ENCODE measurements at regions not wholly inside any gene's neighbourhood (a gene's known extent, or its start where the extent isn't known, plus 50 kb on each side); places are given as distances from the start of the nearest gene placed in this dataset.
A peak's percentile ranks its signal among the peaks of the same experiment; 100 is the strongest.

GRCh38 chr11:19345519-19345847 lies 104.7 kb upstream of the E2F8 start:
- H3K4me1 ChIP-seq: peaks cover 0 to 26% (median 2%) of the 10 kb centered on the region in 4 donors
- TF ChIP-seq, protein P1, sequence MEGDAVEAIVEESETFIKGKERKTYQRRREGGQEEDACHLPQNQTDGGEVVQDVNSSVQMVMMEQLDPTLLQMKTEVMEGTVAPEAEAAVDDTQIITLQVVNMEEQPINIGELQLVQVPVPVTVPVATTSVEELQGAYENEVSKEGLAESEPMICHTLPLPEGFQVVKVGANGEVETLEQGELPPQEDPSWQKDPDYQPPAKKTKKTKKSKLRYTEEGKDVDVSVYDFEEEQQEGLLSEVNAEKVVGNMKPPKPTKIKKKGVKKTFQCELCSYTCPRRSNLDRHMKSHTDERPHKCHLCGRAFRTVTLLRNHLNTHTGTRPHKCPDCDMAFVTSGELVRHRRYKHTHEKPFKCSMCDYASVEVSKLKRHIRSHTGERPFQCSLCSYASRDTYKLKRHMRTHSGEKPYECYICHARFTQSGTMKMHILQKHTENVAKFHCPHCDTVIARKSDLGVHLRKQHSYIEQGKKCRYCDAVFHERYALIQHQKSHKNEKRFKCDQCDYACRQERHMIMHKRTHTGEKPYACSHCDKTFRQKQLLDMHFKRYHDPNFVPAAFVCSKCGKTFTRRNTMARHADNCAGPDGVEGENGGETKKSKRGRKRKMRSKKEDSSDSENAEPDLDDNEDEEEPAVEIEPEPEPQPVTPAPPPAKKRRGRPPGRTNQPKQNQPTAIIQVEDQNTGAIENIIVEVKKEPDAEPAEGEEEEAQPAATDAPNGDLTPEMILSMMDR (IDR thresholded peaks at IDR 0.05): no peak
- TF ChIP-seq POLR2A (IDR thresholded peaks at IDR 0.05) (no peak), EP300 (IDR thresholded peaks at IDR 0.05) (no peak)
- no peaks in the 10 kb centered on the region for H3K9me3 ChIP-seq
- 1 to 2% methylated on average over 22 to 29 of the region's 30 CpGs for WGBS, 2 donors
- H3K27me3 ChIP-seq: peaks cover 0 to 65% of the 10 kb centered on the region in 2 donors
- H3K27ac ChIP-seq: peak overlapping the region in 1 of 4 donors; percentile 57
- DNase-seq (ENCODE audit: low spot score in 2 of 2): no peak
- H3K36me3 ChIP-seq: no peaks in the 10 kb centered on the region
- H3K4me3 ChIP-seq: peak overlapping the region; percentile 25 to 59 (median 36)

DNA sequence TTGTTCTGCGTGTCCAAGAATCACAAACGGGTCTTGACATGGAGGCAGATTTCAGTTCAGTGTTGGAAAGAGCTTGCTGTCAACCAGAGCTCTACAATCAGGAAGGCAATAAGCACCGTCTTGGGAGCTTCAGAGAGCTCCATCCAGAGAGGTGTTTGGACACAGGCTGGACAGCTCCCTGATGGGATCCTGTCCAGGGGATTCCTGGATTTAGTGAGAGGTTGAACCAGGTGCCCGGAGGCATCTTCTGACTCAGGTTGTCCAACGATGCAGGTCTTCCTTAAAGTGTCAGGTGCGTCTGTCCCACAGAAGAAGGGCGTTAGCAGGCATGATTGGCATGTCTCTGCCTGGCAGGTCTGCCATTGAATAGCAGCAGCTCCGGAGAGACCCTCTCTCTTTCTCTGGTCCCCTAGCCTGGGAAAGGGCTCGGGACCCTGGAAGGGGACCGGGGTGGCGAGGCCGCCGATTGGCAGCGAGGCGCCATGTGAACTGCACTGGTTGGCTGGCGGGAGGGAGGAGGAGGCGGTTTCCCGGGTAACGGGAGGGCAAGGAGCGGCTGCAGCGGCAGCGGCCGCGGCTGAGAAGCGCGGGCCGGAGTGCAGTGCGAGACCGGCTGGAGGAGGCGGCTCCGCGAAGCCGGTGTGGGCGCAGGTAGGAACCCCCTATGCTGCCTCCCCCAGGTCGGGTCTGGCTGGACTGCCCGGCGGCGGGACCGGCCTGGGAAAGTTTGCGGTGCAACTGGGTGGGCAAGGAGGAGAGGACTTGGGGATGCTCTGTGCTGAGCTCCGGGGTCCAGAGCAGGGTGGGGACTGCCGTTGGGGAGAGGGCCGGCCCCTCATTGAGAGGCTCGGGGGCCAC lies 104.1 kb upstream of the E2F8 start:
- Histone ChIP-seq H3K36me3 (no peaks in the 10 kb centered on the region), H3K27ac (peak overlapping the region in 1 of 4 donors; percentile 57), H3K4me1 (peaks cover 0 to 26% (median 2%) of the 10 kb centered on the region in 4 donors), H3K27me3 (peaks cover 0 to 65% of the 10 kb centered on the region in 2 donors), H3K4me3 (peak overlapping the region; percentile 25 to 59 (median 36)), H3K9me3 (no peaks in the 10 kb centered on the region)
- no peak for DNase-seq (ENCODE audit: low spot score in 2 of 2)
- 11 to 29% methylated on average over 17 to 41 of the region's 44 CpGs for WGBS, 2 donors
- TF ChIP-seq POLR2A (IDR thresholded peaks at IDR 0.05) (no peak), EP300 (IDR thresholded peaks at IDR 0.05) (peak in 1 of 2 donors; percentile 4)
- TF ChIP-seq, protein P1 (IDR thresholded peaks at IDR 0.05): no peak

DNA sequence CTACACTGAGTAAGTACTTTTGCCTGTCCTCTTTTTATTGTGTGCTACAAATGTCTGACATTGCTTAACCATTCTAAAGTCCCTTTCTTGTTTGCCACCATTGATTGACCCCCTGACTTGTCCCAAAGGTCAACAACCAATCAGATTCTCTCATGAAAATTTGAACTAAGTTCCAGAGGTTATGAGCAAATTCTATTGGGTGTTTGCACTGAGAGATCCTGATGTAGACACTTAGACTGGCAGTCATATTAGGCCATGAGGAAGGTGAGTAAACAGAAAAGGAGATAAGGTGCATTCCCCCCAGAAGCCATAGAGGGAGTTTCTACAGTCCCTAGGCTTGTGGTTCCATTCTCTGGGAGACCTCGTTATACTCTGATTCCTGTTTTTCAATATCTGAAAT lies 101.3 kb upstream of the E2F8 start:
- Histone ChIP-seq H3K4me1 (peaks cover 0 to 23% (median 2%) of the 10 kb centered on the region in 4 donors), H3K36me3 (no peaks in the 10 kb centered on the region), H3K9me3 (no peaks in the 10 kb centered on the region), H3K4me3 (no peak overlapping the region), H3K27ac (no peak overlapping the region), H3K27me3 (peaks cover 0 to 39% of the 10 kb centered on the region in 2 donors)
- no peak for DNase-seq (ENCODE audit: low spot score in 2 of 2)
- WGBS, 2 donors: 75 to 78% methylated on average over 1 of the region's 1 CpG
- no peak for TF ChIP-seq EP300 (IDR thresholded peaks at IDR 0.05)
- TF ChIP-seq, protein P1 (IDR thresholded peaks at IDR 0.05): no peak
- TF ChIP-seq POLR2A (IDR thresholded peaks at IDR 0.05): no peak

DNA sequence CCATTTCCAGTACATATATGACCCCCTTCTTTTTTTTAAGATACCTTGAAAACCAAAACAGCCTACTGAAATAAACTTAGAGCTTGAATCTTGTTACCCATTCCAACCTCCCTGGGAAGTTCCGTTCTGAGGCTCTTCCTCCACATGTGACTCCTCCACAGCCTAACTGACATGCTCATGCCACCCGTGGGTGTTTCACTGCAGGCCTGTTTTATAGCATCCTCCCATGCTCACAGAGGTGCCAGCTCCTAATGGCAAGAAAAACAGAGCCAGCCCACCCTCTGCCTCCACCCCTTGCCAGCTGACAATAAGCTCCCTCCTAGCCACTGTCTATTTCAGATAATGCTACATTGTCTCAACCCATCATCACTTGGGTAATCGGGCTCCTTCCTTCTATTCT lies 97.6 kb upstream of the E2F8 start:
- 62 to 68% methylated on average over 3 of the region's 3 CpGs for WGBS, 2 donors
- H3K4me1 ChIP-seq: no peaks in the 10 kb centered on the region

GRCh38 chr11:19337779-19338178 lies 97.0 kb upstream of the E2F8 start:
- H3K4me1 ChIP-seq: no peaks in the 10 kb centered on the region
- no peak for TF ChIP-seq EP300 (IDR thresholded peaks at IDR 0.05)
- TF ChIP-seq POLR2A (IDR thresholded peaks at IDR 0.05): no peak
- TF ChIP-seq, protein P1 (IDR thresholded peaks at IDR 0.05): no peak

More for the DNA sequence above, 97.6 kb upstream of the E2F8 start:
- no peak for DNase-seq (ENCODE audit: low spot score in 2 of 2)
- Histone ChIP-seq H3K27me3 (peaks cover 0 to 6% of the 10 kb centered on the region in 2 donors), H3K4me3 (no peak overlapping the region), H3K9me3 (no peaks in the 10 kb centered on the region), H3K27ac (no peak overlapping the region), H3K36me3 (no peaks in the 10 kb centered on the region)
- TF ChIP-seq EP300 (IDR thresholded peaks at IDR 0.05) (no peak), POLR2A (IDR thresholded peaks at IDR 0.05) (no peak)
- TF ChIP-seq, protein P1 (IDR thresholded peaks at IDR 0.05): no peak

More at GRCh38 chr11:19337779-19338178, 97.0 kb upstream of the E2F8 start:
- DNase-seq (ENCODE audit: low spot score in 2 of 2): no peak
- no peak overlapping the region for H3K27ac ChIP-seq
- H3K9me3 ChIP-seq: no peaks in the 10 kb centered on the region
- 84 to 85% methylated on average over 3 of the region's 3 CpGs for WGBS, 2 donors
- no peak overlapping the region for H3K4me3 ChIP-seq
- peaks cover 0 to 3% of the 10 kb centered on the region in 2 donors for H3K27me3 ChIP-seq
- H3K36me3 ChIP-seq: no peaks in the 10 kb centered on the region
